ENCODE measurements at regions not wholly inside any gene's neighbourhood (a gene's known extent, or its start where the extent isn't known, plus 50 kb on each side); places are given as distances from the start of the nearest gene placed in this dataset.

DNA sequence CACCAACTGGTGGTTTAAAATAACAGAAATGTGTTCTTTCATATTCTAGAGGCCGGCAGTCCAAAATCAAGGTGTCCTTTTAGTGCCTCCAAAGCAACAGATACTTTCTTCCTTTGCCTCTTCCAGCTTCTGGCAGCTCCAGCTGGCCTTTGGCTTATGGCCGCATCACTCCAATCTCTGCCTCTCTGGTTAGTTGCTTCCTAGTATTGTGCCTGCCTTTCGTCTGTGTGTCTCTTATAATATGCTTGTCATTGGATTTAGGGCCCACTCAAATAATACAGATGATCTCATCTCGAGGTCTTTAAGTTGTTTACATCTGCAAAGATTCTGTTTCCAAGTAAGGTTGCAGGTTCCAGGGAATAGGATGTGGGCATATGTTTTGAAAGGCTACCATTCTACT is 855.2 kb upstream of the ID2 start:
- Histone ChIP-seq H3K27me3 (no peaks in the 10 kb centered on the region), H3K4me1 (peaks cover 0 to 10% (median 0%) of the 10 kb centered on the region in 4 donors), H3K27ac (peak overlapping the region in 3 of 4 donors; percentile 5 to 36 (median 35)), H3K9me3 (no peaks in the 10 kb centered on the region), H3K36me3 (no peaks in the 10 kb centered on the region), H3K4me3 (no peak overlapping the region)
- TF ChIP-seq POLR2AphosphoS5 (IDR thresholded peaks at IDR 0.05): peak in 3 of 4 donors; percentile 43 to 82 (median 55)
- TF ChIP-seq POLR2A (IDR thresholded peaks at IDR 0.05): no peak
- TF ChIP-seq EP300 (IDR thresholded peaks at IDR 0.05): peak in 1 of 4 donors; percentile 41
- TF ChIP-seq, protein P1, sequence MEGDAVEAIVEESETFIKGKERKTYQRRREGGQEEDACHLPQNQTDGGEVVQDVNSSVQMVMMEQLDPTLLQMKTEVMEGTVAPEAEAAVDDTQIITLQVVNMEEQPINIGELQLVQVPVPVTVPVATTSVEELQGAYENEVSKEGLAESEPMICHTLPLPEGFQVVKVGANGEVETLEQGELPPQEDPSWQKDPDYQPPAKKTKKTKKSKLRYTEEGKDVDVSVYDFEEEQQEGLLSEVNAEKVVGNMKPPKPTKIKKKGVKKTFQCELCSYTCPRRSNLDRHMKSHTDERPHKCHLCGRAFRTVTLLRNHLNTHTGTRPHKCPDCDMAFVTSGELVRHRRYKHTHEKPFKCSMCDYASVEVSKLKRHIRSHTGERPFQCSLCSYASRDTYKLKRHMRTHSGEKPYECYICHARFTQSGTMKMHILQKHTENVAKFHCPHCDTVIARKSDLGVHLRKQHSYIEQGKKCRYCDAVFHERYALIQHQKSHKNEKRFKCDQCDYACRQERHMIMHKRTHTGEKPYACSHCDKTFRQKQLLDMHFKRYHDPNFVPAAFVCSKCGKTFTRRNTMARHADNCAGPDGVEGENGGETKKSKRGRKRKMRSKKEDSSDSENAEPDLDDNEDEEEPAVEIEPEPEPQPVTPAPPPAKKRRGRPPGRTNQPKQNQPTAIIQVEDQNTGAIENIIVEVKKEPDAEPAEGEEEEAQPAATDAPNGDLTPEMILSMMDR (IDR thresholded peaks at IDR 0.05): no peak
- DNase-seq: no peak
- intact Hi-C loops (cut with DNase I): no loop called here
- WGBS, 2 donors: 87 to 89% methylated on average over 4 of the region's 4 CpGs

GRCh38 chr2:7829241-7829640 is 852.6 kb upstream of the ID2 start:
- DNase-seq: no peak
- WGBS, 2 donors: 80 to 89% methylated on average over 3 of the region's 3 CpGs
- no peaks in the 10 kb centered on the region for H3K36me3 ChIP-seq
- TF ChIP-seq EP300 (IDR thresholded peaks at IDR 0.05) (no peak), POLR2AphosphoS5 (IDR thresholded peaks at IDR 0.05) (no peak), POLR2A (IDR thresholded peaks at IDR 0.05) (no peak)
- TF ChIP-seq, protein P1 (IDR thresholded peaks at IDR 0.05): no peak
- no peaks in the 10 kb centered on the region for H3K9me3 ChIP-seq
- intact Hi-C loops (cut with DNase I): no loop called here
- H3K4me1 ChIP-seq: peaks cover 0 to 11% (median 2%) of the 10 kb centered on the region in 4 donors
- H3K27me3 ChIP-seq: no peaks in the 10 kb centered on the region
- no peak overlapping the region for H3K27ac ChIP-seq
- no peak overlapping the region for H3K4me3 ChIP-seq

GRCh38 chr2:7830616-7831015 is 851.2 kb upstream of the ID2 start:
- H3K9me3 ChIP-seq: no peaks in the 10 kb centered on the region
- no peaks in the 10 kb centered on the region for H3K36me3 ChIP-seq
- peaks cover 0 to 23% (median 12%) of the 10 kb centered on the region in 4 donors for H3K4me1 ChIP-seq
- no peaks in the 10 kb centered on the region for H3K27me3 ChIP-seq
- TF ChIP-seq POLR2AphosphoS5 (IDR thresholded peaks at IDR 0.05) (no peak), POLR2A (IDR thresholded peaks at IDR 0.05) (no peak), EP300 (IDR thresholded peaks at IDR 0.05) (no peak)
- TF ChIP-seq, protein P1 (IDR thresholded peaks at IDR 0.05): no peak
- no peak for DNase-seq
- 80 to 83% methylated on average over 2 of the region's 2 CpGs for WGBS, 2 donors
- H3K4me3 ChIP-seq: no peak overlapping the region
- H3K27ac ChIP-seq: peak overlapping the region in 1 of 4 donors; percentile 20
- intact Hi-C loops (cut with DNase I): no loop called here

- peaks cover 0 to 24% (median 16%) of the 10 kb centered on the region in 4 donors for H3K4me1 ChIP-seq
- no peaks in the 10 kb centered on the region for H3K27me3 ChIP-seq
- no peak overlapping the region for H3K4me3 ChIP-seq
- H3K27ac ChIP-seq: no peak overlapping the region
- WGBS, 2 donors: 72 to 84% methylated on average over 3 of the region's 3 CpGs
- TF ChIP-seq, protein P1 (IDR thresholded peaks at IDR 0.05): no peak
- no peak for TF ChIP-seq POLR2AphosphoS5 (IDR thresholded peaks at IDR 0.05)
- TF ChIP-seq EP300 (IDR thresholded peaks at IDR 0.05): no peak
- TF ChIP-seq POLR2A (IDR thresholded peaks at IDR 0.05): no peak
- intact Hi-C loops (cut with DNase I): no loop called here
- no peak for DNase-seq
- H3K36me3 ChIP-seq: no peaks in the 10 kb centered on the region
- no peaks in the 10 kb centered on the region for H3K9me3 ChIP-seq
These were observed 846.7 kb upstream of the ID2 start for GRCh38 chr2:7835151-7835550.
